Activated naive CD4-positive, alpha-beta T cell treated with anti-CD3 and anti-CD28 coated beads for 36 hours (primary cell): ENCODE measurements at regions not wholly inside any gene's neighbourhood (a gene's known extent, or its start where the extent isn't known, plus 50 kb on each side); places are given as distances from the start of the nearest gene placed in this dataset.

ENCODE experiments used
- CTCF ChIA-PET: fragments of 350-600 bp; sonication (Branson Sonifier 250); formaldehyde crosslinking; loops from one replicate; lab custom pipeline; 2021; ENCODE audit warnings: antibody characterized with exemption; lab: Charles Lee
- DNase-seq: peaks from one replicate; pipeline ENCODE4 v3.0.0-alpha.2; 2020
- H3K27ac Mint-ChIP-seq: one replicate; pipeline ENCODE4 v1.8.0; 2021; ENCODE audit warnings: mild to moderate bottlenecking, mixed read lengths
- H3K27me3 Mint-ChIP-seq: one replicate; pipeline ENCODE4 v1.8.0; 2021; ENCODE audit warnings: low read depth, mixed read lengths
- H3K36me3 Mint-ChIP-seq: one replicate; pipeline ENCODE4 v1.8.0; 2021; ENCODE audit warnings: low read depth, mixed read lengths
- H3K4me1 Mint-ChIP-seq: one replicate; pipeline ENCODE4 v1.8.0; 2021; ENCODE audit warnings: low read depth, mixed read lengths
- H3K4me3 Mint-ChIP-seq: one replicate; pipeline ENCODE4 v1.8.0; 2021; ENCODE audit warnings: mild to moderate bottlenecking, moderate library complexity, mixed read lengths
- H3K9me3 Mint-ChIP-seq: one replicate; pipeline ENCODE4 v1.8.0; 2021; ENCODE audit warnings: mixed read lengths
- intact Hi-C: fragments of 100-400 bp; cut with micrococcal nuclease; formaldehyde crosslinking; loops from one replicate; pipeline ENCODE4 v1.15.1; 2023

DNA sequence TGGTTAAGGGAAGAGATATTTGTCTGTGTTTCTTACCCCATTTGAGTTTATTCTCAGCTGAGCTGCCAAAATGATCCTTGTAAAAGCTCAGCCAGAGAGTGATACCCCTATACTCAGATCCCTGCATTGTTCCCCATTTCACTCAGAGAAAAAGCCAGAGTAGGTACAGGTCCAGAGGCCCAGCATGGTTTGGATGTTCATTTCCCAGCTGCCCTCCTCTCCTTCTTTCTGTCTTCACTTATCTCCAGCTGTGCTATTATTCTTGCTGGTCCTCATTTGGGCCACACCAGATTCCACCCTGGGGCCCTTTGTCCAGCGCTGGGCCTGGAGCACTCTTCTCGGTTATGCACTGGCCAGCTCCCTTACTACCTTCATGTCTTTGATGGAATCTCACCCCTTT is 187.7 kb downstream of the CHRM3 start:
- no peak for DNase-seq
- CTCF ChIA-PET: interaction anchor here (0.6 kb wide), 1 partner anchor 10 kb away, joined by 3 read pairs; no protein-coding TSS in a partner anchor
- H3K27ac Mint-ChIP-seq: no peak overlapping the region
- H3K9me3 Mint-ChIP-seq: no peaks in the 10 kb centered on the region
- intact Hi-C loops: no loop called here
- H3K4me3 Mint-ChIP-seq: no peak overlapping the region
- H3K27me3 Mint-ChIP-seq: no peaks in the 10 kb centered on the region
- H3K36me3 Mint-ChIP-seq: no peaks in the 10 kb centered on the region
- H3K4me1 Mint-ChIP-seq: peaks cover 3% of the 10 kb centered on the region

DNA sequence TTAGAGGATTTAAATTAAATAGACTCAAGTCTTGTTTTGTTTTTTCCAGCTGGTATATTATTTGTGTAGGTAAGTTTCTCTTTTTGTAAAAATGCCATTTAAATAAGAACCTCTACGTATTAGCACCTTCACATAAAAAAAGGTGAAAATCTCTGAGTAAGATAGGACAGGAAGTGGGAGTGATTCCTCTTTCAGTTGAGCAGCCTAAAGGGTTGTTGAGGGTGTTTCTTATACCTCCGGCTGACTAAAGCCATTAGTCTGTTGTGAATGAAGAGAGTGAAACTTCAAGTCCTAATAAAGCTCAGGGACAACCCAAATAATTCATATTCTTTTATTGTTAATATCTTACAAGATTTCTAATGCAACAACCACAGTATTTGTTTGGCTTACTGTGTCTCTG is 188.7 kb downstream of the CHRM3 start:
- Mint-ChIP-seq H3K4me3 (no peak overlapping the region), H3K9me3 (no peaks in the 10 kb centered on the region), H3K4me1 (peaks cover 3% of the 10 kb centered on the region), H3K36me3 (no peaks in the 10 kb centered on the region), H3K27ac (no peak overlapping the region), H3K27me3 (no peaks in the 10 kb centered on the region)
- intact Hi-C loops: no loop called here
- CTCF ChIA-PET: no interaction called here
- DNase-seq: no peak

DNA sequence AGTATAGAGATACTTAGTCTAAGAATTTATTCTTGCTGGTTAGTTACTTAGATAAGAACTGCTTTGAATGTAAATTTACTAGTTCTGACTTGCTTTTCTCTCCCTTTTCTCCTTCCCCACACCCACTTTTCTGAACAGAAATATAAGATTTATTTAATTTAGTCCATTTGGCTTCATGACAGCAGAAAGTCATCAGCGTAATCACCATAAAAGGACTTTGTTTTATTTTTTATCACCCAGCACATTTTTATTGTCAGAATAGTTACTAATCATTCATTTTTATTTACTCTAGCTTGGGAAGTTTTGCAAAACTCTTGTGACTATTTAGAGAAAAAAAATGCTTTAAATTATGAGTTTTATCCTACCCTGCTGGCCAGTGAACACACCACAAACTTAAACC is 197.2 kb downstream of the CHRM3 start:
- Mint-ChIP-seq H3K9me3 (no peaks in the 10 kb centered on the region), H3K36me3 (no peaks in the 10 kb centered on the region), H3K4me3 (no peak overlapping the region), H3K4me1 (peaks cover 7% of the 10 kb centered on the region), H3K27me3 (no peaks in the 10 kb centered on the region), H3K27ac (no peak overlapping the region)
- intact Hi-C loops: no loop called here
- no peak for DNase-seq
- CTCF ChIA-PET: no interaction called here

- H3K27me3 Mint-ChIP-seq: no peaks in the 10 kb centered on the region
- intact Hi-C loops: loop anchor here (5.0 kb wide), 1 partner anchor 226 kb away; no protein-coding TSS in a partner anchor
- no peak for DNase-seq
- no peaks in the 10 kb centered on the region for H3K9me3 Mint-ChIP-seq
- peaks cover 7% of the 10 kb centered on the region for H3K4me1 Mint-ChIP-seq
- no peak overlapping the region for H3K27ac Mint-ChIP-seq
- CTCF ChIA-PET: interaction anchor here (0.7 to 2.1 kb wide), 2 partner anchors 312 to 345 kb away, joined by 3 to 7 read pairs; no protein-coding TSS in a partner anchor
- no peak overlapping the region for H3K4me3 Mint-ChIP-seq
- no peaks in the 10 kb centered on the region for H3K36me3 Mint-ChIP-seq
Measured at GRCh38 chr1:239586128-239586527, 199.8 kb downstream of the CHRM3 start.

DNA sequence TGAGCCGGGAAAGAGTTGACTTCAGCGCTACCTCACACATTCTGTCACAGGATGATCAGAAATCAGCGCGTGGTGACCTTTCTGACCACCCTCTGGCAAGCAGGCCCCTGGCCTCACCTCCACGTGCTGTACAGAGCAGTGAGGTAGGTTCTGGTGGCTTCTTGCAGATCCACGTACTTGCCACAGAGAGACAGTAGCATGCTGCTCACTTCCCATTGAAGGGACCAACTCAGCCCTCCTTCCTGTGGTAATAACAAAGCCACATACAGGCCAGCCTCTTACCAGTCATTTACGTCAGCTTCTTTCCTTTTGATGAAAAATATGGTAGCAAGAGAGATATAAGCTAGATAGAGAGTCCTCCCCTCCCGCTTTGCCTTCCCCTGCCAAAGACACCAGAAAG is 200.7 kb downstream of the CHRM3 start:
- H3K4me3 Mint-ChIP-seq: no peak overlapping the region
- peak; percentile 36 for DNase-seq
- H3K36me3 Mint-ChIP-seq: no peaks in the 10 kb centered on the region
- no peaks in the 10 kb centered on the region for H3K9me3 Mint-ChIP-seq
- no peak overlapping the region for H3K27ac Mint-ChIP-seq
- no peaks in the 10 kb centered on the region for H3K27me3 Mint-ChIP-seq
- CTCF ChIA-PET: interaction anchor here (0.6 to 2.1 kb wide), 4 partner anchors 9 to 311 kb away, joined by 3 to 7 read pairs (median 4); no protein-coding TSS in a partner anchor
- intact Hi-C loops: loop anchor here (1.0 to 5.0 kb wide), 3 partner anchors 132 to 311 kb away; no protein-coding TSS in a partner anchor
- peaks cover 7% of the 10 kb centered on the region for H3K4me1 Mint-ChIP-seq

- intact Hi-C loops: loop anchor here (1.0 to 5.0 kb wide), 3 partner anchors 132 to 311 kb away; no protein-coding TSS in a partner anchor
- Mint-ChIP-seq H3K4me3 (no peak overlapping the region), H3K4me1 (peaks cover 7% of the 10 kb centered on the region), H3K9me3 (no peaks in the 10 kb centered on the region), H3K36me3 (no peaks in the 10 kb centered on the region), H3K27ac (no peak overlapping the region), H3K27me3 (no peaks in the 10 kb centered on the region)
- CTCF ChIA-PET: interaction anchor here (0.5 to 2.1 kb wide), 7 partner anchors 8 to 310 kb away, joined by 3 to 7 read pairs (median 3); no protein-coding TSS in a partner anchor
- no peak for DNase-seq
Measured at GRCh38 chr1:239587574-239588369, 201.4 kb downstream of the CHRM3 start.

DNA sequence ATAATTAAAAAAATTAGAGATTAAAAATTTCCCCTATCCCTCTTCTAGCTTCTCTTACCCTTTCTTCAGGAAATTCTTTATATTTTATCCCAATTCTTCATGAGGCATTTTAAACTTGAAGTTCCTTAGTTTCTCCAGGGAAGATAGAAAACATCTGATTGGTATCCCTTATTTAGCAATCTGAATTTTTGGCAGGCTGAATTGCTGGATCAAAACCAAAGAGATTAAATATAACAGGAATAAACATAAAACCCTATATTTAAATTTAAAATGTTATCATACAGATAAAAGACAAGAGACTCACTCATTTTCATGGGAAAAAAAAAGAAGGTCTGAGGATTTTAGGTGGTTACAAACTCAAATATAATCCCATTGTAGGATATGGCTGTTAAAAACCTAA is 204.2 kb downstream of the CHRM3 start:
- no peaks in the 10 kb centered on the region for H3K27me3 Mint-ChIP-seq
- no peaks in the 10 kb centered on the region for H3K36me3 Mint-ChIP-seq
- H3K27ac Mint-ChIP-seq: no peak overlapping the region
- H3K4me1 Mint-ChIP-seq: peaks cover 6% of the 10 kb centered on the region
- intact Hi-C loops: no loop called here
- DNase-seq: no peak
- H3K4me3 Mint-ChIP-seq: no peak overlapping the region
- no peaks in the 10 kb centered on the region for H3K9me3 Mint-ChIP-seq
- CTCF ChIA-PET: no interaction called here

DNA sequence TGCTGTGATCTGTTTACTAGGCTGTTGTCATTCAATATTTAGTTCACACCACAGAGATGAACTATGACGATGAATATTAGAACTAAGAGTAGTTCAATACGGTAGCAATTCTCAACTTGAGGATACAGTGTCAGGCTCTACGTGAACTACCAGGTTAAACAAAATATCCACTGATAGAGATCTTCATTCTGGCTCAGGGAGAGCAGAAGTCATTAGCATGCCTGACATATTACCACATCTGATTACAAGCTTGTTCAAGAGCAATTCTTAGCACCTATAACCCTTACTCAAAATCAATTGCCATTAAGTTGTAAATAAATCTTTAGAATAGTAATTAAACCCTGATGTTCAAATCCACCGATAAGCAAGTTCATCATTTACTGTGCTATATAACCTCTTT is 207.2 kb downstream of the CHRM3 start:
- Mint-ChIP-seq H3K4me1 (no peaks in the 10 kb centered on the region), H3K4me3 (no peak overlapping the region), H3K9me3 (no peaks in the 10 kb centered on the region), H3K27ac (no peak overlapping the region), H3K27me3 (no peaks in the 10 kb centered on the region), H3K36me3 (no peaks in the 10 kb centered on the region)
- CTCF ChIA-PET: interaction anchor here (0.7 to 0.9 kb wide), 2 partner anchors 31 to 304 kb away, joined by 3 to 4 read pairs; no protein-coding TSS in a partner anchor
- intact Hi-C loops: no loop called here
- DNase-seq: no peak

- no peaks in the 10 kb centered on the region for H3K36me3 Mint-ChIP-seq
- CTCF ChIA-PET: no interaction called here
- H3K27me3 Mint-ChIP-seq: no peaks in the 10 kb centered on the region
- no peak for DNase-seq
- no peak overlapping the region for H3K4me3 Mint-ChIP-seq
- intact Hi-C loops: no loop called here
- no peaks in the 10 kb centered on the region for H3K9me3 Mint-ChIP-seq
- no peaks in the 10 kb centered on the region for H3K4me1 Mint-ChIP-seq
- no peak overlapping the region for H3K27ac Mint-ChIP-seq
Measured at GRCh38 chr1:239600588-239600987, 214.2 kb downstream of the CHRM3 start.

GRCh38 chr1:239601108-239601507 is 214.7 kb downstream of the CHRM3 start:
- no peak overlapping the region for H3K27ac Mint-ChIP-seq
- H3K4me1 Mint-ChIP-seq: no peaks in the 10 kb centered on the region
- CTCF ChIA-PET: no interaction called here
- DNase-seq: no peak
- no peaks in the 10 kb centered on the region for H3K36me3 Mint-ChIP-seq
- no peaks in the 10 kb centered on the region for H3K9me3 Mint-ChIP-seq
- H3K27me3 Mint-ChIP-seq: no peaks in the 10 kb centered on the region
- no peak overlapping the region for H3K4me3 Mint-ChIP-seq
- intact Hi-C loops: no loop called here

DNA sequence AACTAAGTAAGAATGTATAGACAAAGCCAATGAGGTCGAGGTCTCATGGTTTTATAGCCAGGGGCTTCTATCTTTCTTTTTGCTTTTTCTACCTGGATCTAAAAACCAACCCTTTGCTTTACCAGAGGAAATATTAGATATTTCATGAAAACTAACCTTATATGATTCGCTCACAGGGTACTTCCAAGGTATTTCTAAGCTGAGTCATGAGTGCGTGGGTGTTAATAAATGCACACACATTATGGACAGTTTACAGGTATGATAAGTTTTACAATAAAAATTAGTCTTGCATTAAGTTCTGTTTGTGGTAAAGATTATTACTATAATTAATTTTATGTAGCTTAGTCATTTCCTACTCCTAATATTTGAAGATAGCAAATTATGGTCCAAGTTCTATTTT is 217.2 kb downstream of the CHRM3 start:
- no peak overlapping the region for H3K4me3 Mint-ChIP-seq

DNA sequence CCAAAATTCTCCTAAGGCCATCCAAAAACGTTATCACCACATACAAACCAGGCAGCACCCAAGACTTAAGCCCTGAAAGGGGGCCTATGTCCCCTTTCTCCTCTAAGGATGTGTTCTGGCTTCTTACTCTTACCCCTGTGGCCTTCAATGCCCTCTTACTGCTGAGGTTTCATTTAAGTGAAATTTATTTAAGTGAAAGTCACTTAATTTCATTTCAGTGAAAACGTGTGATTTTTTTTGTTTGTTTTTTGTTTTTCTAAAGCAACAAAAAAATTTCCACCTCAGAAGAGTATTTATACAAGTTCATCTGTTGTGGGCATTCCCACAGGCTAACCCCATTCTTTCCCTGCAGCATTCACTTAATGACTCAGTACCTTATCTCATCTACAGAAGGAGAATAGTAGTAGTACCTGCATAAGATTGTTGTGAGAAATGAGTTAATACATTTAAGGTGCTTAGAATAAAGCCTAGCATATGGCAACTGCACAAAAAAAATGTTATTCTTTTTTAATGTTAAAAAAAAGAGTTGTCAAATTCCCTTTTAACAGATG is 220.6 kb downstream of the CHRM3 start:
- no peaks in the 10 kb centered on the region for H3K36me3 Mint-ChIP-seq
- no peaks in the 10 kb centered on the region for H3K27me3 Mint-ChIP-seq
- H3K4me3 Mint-ChIP-seq: no peak overlapping the region
- CTCF ChIA-PET: no interaction called here
- H3K9me3 Mint-ChIP-seq: no peaks in the 10 kb centered on the region
- H3K27ac Mint-ChIP-seq: no peak overlapping the region
- intact Hi-C loops: no loop called here
- DNase-seq: no peak
- no peaks in the 10 kb centered on the region for H3K4me1 Mint-ChIP-seq

More for the DNA sequence above, 217.2 kb downstream of the CHRM3 start:
- Mint-ChIP-seq H3K36me3 (no peaks in the 10 kb centered on the region), H3K4me1 (no peaks in the 10 kb centered on the region), H3K9me3 (no peaks in the 10 kb centered on the region), H3K27ac (no peak overlapping the region), H3K27me3 (no peaks in the 10 kb centered on the region)
- intact Hi-C loops: no loop called here
- DNase-seq: no peak
- CTCF ChIA-PET: no interaction called here
